ENCODE measurements at regions not wholly inside any gene's neighbourhood (a gene's known extent, or its start where the extent isn't known, plus 50 kb on each side); places are given as distances from the start of the nearest gene placed in this dataset.

DNA sequence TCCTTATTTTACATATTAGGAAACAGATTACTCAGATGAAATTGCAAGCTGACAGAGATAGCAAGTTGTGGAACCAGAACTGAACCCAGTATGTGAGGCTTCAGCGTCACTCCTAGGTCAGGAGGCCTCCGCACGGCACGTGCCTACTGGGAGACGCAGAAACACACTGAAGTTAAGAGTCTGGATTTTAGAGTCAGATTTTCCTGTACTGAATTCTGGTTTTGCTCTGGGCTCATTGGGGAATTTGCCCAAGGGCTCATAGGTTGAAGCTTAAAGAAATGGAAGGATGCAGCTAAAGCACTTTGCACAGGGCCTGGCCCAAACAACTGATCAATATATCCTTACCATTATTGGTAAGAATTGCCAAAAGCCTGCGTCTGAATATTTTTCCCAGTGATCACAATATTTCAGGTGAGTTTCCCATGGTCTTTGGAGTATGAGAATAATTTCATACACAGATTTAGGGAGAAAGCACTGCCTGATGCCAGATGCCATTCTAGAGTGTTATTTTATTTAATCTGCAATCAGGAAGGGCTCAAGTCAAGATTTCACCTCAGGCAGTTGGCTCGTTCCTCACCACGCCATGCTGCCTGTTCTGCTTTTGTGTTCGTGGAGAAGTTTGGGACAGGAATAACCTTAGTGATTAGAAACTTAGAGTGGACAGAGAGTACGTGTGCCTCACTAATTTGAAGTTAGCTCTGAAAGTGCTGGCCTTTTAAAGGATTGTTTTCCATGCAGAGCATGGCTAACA, 331.9 kb downstream of the MYCN start:
- DNase-seq, result no peak
- H3K36me3 ChIP-seq (ENCODE audit: low read depth, missing control alignments), result no peaks in the 10 kb centered on the region
- intact Hi-C loops (cut with DNase I; ENCODE audit: low total_unique reads), result no loop called here
- H3K27me3 ChIP-seq, result no peaks in the 10 kb centered on the region
- no peaks in the 10 kb centered on the region for H3K9me3 ChIP-seq
- H3K4me1 ChIP-seq, result no peaks in the 10 kb centered on the region
- TF ChIP-seq, protein P1, sequence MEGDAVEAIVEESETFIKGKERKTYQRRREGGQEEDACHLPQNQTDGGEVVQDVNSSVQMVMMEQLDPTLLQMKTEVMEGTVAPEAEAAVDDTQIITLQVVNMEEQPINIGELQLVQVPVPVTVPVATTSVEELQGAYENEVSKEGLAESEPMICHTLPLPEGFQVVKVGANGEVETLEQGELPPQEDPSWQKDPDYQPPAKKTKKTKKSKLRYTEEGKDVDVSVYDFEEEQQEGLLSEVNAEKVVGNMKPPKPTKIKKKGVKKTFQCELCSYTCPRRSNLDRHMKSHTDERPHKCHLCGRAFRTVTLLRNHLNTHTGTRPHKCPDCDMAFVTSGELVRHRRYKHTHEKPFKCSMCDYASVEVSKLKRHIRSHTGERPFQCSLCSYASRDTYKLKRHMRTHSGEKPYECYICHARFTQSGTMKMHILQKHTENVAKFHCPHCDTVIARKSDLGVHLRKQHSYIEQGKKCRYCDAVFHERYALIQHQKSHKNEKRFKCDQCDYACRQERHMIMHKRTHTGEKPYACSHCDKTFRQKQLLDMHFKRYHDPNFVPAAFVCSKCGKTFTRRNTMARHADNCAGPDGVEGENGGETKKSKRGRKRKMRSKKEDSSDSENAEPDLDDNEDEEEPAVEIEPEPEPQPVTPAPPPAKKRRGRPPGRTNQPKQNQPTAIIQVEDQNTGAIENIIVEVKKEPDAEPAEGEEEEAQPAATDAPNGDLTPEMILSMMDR (IDR thresholded peaks at IDR 0.05), result no peak
- no peak for TF ChIP-seq POLR2A (IDR thresholded peaks at IDR 0.05)
- no peak overlapping the region for H3K4me3 ChIP-seq
- WGBS, 2 donors, result 88 to 92% methylated on average over 10 of the region's 10 CpGs
- H3K27ac ChIP-seq, result no peak overlapping the region

DNA sequence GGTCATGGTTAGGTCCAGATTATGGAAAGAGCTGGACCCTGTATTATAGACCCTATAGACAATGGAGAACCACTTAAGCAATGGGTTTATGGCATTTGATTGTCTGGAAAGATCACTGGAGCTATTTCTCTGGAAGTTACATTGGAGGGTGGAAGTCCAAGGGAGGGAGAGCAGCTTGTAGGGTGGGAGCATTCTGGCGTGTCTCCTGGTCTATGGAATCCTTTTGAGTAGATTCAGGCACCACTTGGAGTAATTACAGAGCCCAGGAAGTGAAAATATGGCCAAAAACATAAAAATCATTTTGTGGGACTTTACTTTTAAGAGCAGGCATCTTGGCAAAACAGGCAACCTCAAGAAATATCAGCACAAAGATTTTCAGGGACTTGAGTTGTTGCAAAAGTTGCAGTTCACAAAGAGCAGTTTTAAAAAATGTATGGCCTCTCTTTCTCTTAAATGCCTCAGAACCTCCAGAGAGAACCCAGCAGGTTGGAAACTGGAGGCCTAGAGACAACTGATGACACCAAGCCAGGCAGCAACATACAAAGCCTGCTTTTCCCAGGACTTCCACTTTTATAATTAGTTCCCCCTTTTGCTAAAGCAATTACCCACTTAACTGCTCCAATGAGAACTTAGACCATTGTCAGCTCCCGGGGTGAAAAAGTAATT, 331.0 kb downstream of the MYCN start:
- Histone ChIP-seq H3K4me3 (no peak overlapping the region), H3K27ac (no peak overlapping the region), H3K9me3 (no peaks in the 10 kb centered on the region), H3K27me3 (no peaks in the 10 kb centered on the region), H3K4me1 (no peaks in the 10 kb centered on the region), H3K36me3 (ENCODE audit: low read depth, missing control alignments) (no peaks in the 10 kb centered on the region)
- intact Hi-C loops (cut with DNase I; ENCODE audit: low total_unique reads), result no loop called here
- DNase-seq, result no peak
- 63 to 85% methylated on average over 2 of the region's 2 CpGs for WGBS, 2 donors
- TF ChIP-seq, protein P1 (IDR thresholded peaks at IDR 0.05), result no peak
- TF ChIP-seq POLR2A (IDR thresholded peaks at IDR 0.05), result no peak

DNA sequence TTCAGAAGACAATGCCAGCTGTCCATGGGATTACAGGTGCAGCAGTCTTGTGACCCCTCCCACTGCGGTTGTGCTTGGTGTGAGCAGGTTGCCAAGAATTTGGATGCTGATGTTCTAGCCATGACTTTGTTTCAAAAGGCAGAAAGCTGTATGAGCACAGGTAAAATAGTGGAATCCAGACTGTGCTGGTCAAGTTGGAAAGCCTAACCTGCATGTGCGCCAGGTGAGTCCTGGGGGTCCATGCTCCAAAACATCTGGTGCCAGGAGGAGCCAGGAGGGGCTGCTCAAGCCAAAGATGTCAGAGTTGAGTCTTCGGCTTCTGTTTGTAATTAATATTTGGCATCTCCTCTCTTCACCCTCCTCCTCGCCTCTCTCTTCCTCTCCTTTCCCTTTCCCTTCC, 330.1 kb downstream of the MYCN start:
- Histone ChIP-seq H3K4me1 (no peaks in the 10 kb centered on the region), H3K27ac (no peak overlapping the region), H3K27me3 (no peaks in the 10 kb centered on the region), H3K4me3 (no peak overlapping the region), H3K36me3 (ENCODE audit: low read depth, missing control alignments) (no peaks in the 10 kb centered on the region), H3K9me3 (no peaks in the 10 kb centered on the region)
- TF ChIP-seq, protein P1 (IDR thresholded peaks at IDR 0.05), result no peak
- no peak for TF ChIP-seq POLR2A (IDR thresholded peaks at IDR 0.05)
- intact Hi-C loops (cut with DNase I; ENCODE audit: low total_unique reads), result no loop called here
- no peak for DNase-seq
- 94 to 97% methylated on average over 4 of the region's 4 CpGs for WGBS, 2 donors

DNA sequence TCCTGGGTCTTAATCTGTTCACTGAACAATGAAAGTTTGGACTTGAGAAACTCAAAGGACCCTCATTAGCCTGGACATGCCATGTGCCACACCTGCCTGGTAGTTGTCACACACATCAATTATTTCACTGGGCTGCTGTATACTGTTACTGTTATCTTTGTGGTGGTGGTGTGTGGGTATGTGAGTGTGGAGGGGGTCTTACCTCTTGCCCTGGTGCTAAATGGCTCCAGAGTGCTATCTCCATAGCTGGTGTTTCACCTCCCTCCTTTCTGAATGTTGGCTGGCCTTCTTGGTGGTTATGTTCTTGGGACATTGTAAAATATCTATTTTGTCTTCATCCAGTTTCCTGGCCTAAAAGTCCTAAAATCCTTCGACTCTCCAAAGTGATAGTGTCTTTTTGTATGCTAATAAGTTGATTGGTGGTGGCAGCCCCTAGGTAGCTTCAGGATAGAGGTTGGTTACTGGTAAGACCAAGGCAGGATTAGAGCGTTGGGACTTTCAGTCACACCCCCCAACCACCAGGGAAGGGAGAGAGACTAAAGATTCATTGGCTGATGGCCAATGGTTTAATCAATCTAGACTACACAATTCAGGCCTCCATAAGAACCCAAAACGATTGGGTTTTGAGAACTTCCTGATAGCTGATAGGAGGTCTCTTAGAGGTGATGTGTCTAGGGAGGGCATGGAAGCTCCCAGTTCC, 328.1 kb downstream of the MYCN start:
- H3K4me1 ChIP-seq, result no peaks in the 10 kb centered on the region
- no peaks in the 10 kb centered on the region for H3K9me3 ChIP-seq
- intact Hi-C loops (cut with DNase I; ENCODE audit: low total_unique reads), result no loop called here
- no peaks in the 10 kb centered on the region for H3K27me3 ChIP-seq
- H3K4me3 ChIP-seq, result no peak overlapping the region
- H3K27ac ChIP-seq, result no peak overlapping the region
- DNase-seq, result no peak
- H3K36me3 ChIP-seq (ENCODE audit: low read depth, missing control alignments), result no peaks in the 10 kb centered on the region
- TF ChIP-seq POLR2A (IDR thresholded peaks at IDR 0.05), result no peak
- TF ChIP-seq, protein P1 (IDR thresholded peaks at IDR 0.05), result no peak
- 83 to 89% methylated on average over 3 of the region's 3 CpGs for WGBS, 2 donors
